Fibroblast of mammary gland (primary cell): ENCODE measurements at regions not wholly inside any gene's neighbourhood (a gene's known extent, or its start where the extent isn't known, plus 50 kb on each side); places are given as distances from the start of the nearest gene placed in this dataset.

ENCODE experiments used
- DNase-seq: peaks from one replicate; pipeline ENCODE4 v3.0.0-alpha.2; 2010; ENCODE audit warnings: low read depth
- H3K4me3 ChIP-seq: 2 replicates; pipeline ENCODE4 v1.5.1; 2011; ENCODE audit warnings: low read depth, mild to moderate bottlenecking, low read length, moderate library complexity; ENCODE audit not compliant: control insufficient read depth
- TF ChIP-seq, protein P1 (sequence below): conservative IDR thresholded peaks from 2 replicates; pipeline ENCODE4 v1.5.1; 2011; ENCODE audit warnings: low read depth, low read length, inconsistent platforms; ENCODE audit not compliant: control insufficient read depth, insufficient read depth

DNA sequence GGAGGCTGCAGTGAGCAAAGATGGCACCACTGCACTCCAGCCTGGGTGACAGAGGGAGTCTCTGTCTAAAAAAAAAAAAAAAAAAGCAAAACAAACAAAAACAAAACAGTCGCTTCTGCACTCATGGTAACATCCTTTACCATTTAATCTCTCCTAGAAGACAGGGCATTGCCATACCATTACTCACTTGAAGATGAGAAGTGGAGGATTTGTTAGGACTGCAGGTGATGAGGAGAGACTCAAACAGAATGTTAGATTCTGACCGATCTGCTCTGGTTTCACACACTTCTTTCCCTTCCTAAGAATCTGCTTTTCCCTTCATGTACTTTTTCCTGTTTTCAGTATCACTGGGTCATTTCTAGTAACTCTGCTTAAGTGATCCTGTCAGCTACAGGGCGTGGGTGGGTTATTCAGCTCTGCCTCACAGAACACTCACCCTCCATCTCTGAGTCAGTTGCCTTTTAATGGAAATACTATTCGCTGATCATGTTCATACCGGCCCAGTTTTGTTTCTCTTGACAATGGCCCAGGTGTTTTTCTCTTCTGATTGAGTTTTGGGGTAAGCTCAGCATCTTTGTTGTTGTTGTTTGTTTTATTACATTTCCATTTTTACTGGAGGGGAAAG is 148.0 kb upstream of the ERG start:
- H3K4me3 ChIP-seq, result no peak overlapping the region
- TF ChIP-seq, protein P1, sequence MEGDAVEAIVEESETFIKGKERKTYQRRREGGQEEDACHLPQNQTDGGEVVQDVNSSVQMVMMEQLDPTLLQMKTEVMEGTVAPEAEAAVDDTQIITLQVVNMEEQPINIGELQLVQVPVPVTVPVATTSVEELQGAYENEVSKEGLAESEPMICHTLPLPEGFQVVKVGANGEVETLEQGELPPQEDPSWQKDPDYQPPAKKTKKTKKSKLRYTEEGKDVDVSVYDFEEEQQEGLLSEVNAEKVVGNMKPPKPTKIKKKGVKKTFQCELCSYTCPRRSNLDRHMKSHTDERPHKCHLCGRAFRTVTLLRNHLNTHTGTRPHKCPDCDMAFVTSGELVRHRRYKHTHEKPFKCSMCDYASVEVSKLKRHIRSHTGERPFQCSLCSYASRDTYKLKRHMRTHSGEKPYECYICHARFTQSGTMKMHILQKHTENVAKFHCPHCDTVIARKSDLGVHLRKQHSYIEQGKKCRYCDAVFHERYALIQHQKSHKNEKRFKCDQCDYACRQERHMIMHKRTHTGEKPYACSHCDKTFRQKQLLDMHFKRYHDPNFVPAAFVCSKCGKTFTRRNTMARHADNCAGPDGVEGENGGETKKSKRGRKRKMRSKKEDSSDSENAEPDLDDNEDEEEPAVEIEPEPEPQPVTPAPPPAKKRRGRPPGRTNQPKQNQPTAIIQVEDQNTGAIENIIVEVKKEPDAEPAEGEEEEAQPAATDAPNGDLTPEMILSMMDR, result no peak
- DNase-seq, result peak; percentile 87

DNA sequence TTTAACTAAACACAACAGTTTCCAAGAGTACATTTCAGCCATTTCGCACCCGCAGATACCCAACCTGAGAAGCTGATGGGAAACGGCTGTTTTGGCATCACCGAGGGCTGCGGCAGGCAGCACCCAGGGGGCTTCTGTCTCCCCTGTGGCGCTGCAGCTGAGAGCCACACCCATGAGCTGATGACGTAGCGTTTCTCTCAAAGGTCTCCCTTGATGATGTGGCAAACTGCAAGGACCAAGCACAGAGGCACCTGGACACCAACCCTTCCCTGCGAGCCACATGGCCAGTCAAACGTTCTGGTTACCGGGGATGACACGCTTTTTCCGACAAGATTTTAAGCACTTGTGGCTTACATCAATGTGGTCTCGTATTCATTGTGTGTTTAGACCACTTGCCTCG is 150.8 kb upstream of the ERG start:
- H3K4me3 ChIP-seq, result no peak overlapping the region
- TF ChIP-seq, protein P1, result no peak

DNA sequence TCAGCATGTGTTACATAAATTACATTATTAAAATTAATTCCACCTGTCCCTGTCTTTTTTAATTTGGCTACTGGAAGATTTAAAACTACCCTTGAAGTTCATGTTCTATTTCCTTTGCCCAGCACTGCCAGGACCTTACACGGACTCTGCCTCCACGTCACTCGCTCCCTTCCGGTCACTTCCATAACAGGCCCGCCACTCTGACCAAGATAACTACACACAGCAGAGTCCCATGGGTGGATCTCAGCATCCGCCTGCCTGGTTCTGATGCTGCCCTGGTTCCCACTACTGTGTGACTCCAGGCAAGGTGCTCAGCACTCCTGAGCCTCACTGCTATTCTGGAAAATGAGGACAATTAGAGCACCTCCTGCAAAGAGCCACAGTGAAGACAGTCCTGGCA is 153.3 kb upstream of the ERG start:
- no peak overlapping the region for H3K4me3 ChIP-seq
- TF ChIP-seq, protein P1, result no peak
- no peak for DNase-seq

More for the DNA sequence above, 150.8 kb upstream of the ERG start:
- DNase-seq, result no peak

DNA sequence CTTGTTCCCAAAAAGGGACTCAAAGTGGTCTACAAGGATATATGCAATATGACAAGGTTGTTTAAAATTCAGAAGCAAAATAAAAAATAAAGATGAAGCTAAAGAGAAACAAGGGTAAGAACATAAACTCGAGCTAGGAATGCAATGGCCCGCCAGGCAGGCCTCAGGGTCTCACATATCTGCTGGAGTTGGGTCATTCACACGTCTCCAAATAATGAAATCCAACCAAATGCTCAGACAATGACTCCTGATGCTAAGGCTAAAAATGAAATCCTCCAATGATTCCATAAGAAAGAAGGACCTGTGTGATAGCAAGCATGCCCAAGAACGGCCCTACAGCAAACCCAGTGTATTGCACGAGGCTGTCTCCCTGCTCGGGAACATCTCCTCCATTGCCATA is 153.3 kb upstream of the ETS2 start:
- TF ChIP-seq, protein P1, result no peak
- no peak for DNase-seq
- H3K4me3 ChIP-seq, result no peak overlapping the region

DNA sequence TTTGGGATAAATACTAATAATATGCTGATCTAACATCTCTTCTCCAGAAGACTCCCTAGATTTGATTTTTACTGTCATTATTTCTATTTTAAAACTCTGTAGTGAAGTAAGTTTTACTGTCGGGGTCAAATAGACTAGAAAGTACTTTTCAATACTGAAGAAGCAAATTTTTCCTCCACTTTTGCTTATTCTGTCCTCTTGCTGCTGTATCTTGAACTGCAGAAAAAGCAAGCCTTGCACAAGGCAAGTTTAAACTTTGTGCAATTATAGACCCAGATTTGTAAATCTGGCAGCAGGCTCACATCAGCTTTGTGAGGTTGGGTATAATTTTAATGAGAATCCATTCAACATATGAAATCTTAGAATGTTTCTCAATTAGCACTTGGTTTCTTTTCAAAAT is 151.1 kb upstream of the ETS2 start:
- H3K4me3 ChIP-seq, result no peak overlapping the region
- TF ChIP-seq, protein P1, result no peak
- DNase-seq, result no peak

DNA sequence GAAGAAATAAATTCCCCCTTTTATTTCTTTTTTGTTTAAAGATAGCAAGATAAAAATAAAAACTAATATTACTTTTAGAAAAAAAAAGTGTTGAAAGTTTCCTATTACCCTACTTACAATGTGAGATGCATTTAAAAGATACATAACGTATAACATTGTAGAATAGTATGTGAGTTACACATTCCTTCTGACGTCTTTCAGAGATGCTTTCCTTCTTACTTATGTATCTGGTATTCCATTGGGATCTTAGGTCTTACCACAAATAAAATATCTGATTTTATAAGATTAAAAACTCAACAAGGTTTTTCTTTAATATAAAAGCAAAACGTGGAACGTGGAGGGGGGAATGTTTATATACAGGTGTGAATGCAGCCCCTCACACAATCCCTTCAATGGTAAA is 147.2 kb upstream of the ETS2 start:
- DNase-seq, result no peak
- no peak overlapping the region for H3K4me3 ChIP-seq
- TF ChIP-seq, protein P1, result no peak

DNA sequence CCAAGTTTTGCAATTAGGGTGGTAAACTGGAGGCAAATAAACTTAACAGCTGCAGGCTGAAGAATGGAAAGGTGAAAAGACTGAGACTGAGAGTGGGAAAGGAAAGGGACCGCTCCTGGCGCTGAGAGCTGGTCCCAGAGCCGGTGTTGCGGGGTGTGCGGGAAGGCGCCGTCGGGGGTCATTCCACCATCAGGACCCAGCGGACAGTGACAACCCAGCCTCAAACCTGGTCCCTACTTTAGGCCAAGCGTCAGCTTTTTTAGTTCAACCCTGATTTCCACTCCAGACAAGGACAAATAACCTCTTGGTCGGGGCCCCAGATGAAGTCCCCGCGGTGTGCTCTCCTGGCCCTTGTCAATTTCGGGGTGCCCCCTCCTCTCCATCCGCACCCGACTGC is 145.8 kb upstream of the ETS2 start:
- DNase-seq, result no peak
- H3K4me3 ChIP-seq, result no peak overlapping the region
- TF ChIP-seq, protein P1, result no peak
